Breast epithelium (tissue), 4 donors: ENCODE measurements at regions not wholly inside any gene's neighbourhood (a gene's known extent, or its start where the extent isn't known, plus 50 kb on each side); places are given as distances from the start of the nearest gene placed in this dataset.

ENCODE experiments used
- DNase-seq, 2 donors: peaks; one replicate each; pipeline ENCODE4 v3.0.0-alpha.2; 2019; ENCODE audit warnings: low spot score in 2 of 2
- H3K27ac ChIP-seq, 2 donors: fragments of 200-600 bp; sonication (generic) in 1 of 2; one replicate each; pipeline ENCODE4 v1.5.1; 2016 to 2019; ENCODE audit warnings: mild to moderate bottlenecking in 1 of 2
- H3K27me3 ChIP-seq, 2 donors: fragments of 200-600 bp; sonication (generic) in 1 of 2; one replicate each; pipeline versions ENCODE4 v1.5.1 to v1.6.0; 2017 to 2019; ENCODE audit warnings: control low read depth in 1 of 2, mild to moderate bottlenecking in 1 of 2
- H3K36me3 ChIP-seq: fragments of 200-600 bp; one replicate; pipeline ENCODE4 v1.5.1; 2019
- H3K4me1 ChIP-seq, 2 donors: fragments of 200-600 bp; sonication (generic); one replicate each; pipeline ENCODE4 v1.5.1; 2016 to 2019; ENCODE audit warnings: control low read depth in 1 of 2
- H3K4me3 ChIP-seq, 3 donors: fragments of 200-600 bp; sonication (generic); 1 replicate in 2 of 3; 2 replicates in 1 of 3; pipeline ENCODE4 v1.5.1; 2016 to 2019; ENCODE audit warnings: mild to moderate bottlenecking in 3 of 3, moderate library complexity in 2 of 3
- H3K9me3 ChIP-seq, 2 donors: fragments of 200-600 bp; sonication (generic) in 1 of 2; one replicate each; pipeline ENCODE4 v1.5.1; 2016 to 2019; ENCODE audit warnings: control low read depth in 1 of 2
- POLR2A ChIP-seq: fragments of 450-650 bp; IDR thresholded peaks from one replicate; pipeline ENCODE4 v1.6.1; 2016; ENCODE audit warnings: antibody characterized with exemption, mild to moderate bottlenecking, moderate library complexity
- POLR2AphosphoS5 ChIP-seq, 3 donors: sonication (generic); formaldehyde crosslinking; IDR thresholded peaks; one replicate each; pipeline ENCODE4 v1.6.1; 2017; ENCODE audit warnings: antibody characterized with exemption in 3 of 3
- intact Hi-C: fragments of 100-400 bp; cut with DNase I; formaldehyde crosslinking; loops from one replicate; pipeline ENCODE4 v1.15.1; 2023; ENCODE audit warnings: low total_unique reads
- TF ChIP-seq, protein P1 (sequence below), 3 donors: fragments of 450-650 bp; IDR thresholded peaks; one replicate each; pipeline ENCODE4 v1.5.1; 2016 to 2017; ENCODE audit warnings: antibody characterized with exemption in 3 of 3, mild to moderate bottlenecking in 3 of 3, moderate library complexity in 3 of 3

- Histone ChIP-seq H3K4me3 (no peak overlapping the region), H3K36me3 (no peaks in the 10 kb centered on the region), H3K9me3 (no peaks in the 10 kb centered on the region), H3K4me1 (no peaks in the 10 kb centered on the region), H3K27ac (no peak overlapping the region), H3K27me3 (no peaks in the 10 kb centered on the region)
- TF ChIP-seq POLR2AphosphoS5 (IDR thresholded peaks at IDR 0.05) (no peak), POLR2A (no peak)
- TF ChIP-seq, protein P1, sequence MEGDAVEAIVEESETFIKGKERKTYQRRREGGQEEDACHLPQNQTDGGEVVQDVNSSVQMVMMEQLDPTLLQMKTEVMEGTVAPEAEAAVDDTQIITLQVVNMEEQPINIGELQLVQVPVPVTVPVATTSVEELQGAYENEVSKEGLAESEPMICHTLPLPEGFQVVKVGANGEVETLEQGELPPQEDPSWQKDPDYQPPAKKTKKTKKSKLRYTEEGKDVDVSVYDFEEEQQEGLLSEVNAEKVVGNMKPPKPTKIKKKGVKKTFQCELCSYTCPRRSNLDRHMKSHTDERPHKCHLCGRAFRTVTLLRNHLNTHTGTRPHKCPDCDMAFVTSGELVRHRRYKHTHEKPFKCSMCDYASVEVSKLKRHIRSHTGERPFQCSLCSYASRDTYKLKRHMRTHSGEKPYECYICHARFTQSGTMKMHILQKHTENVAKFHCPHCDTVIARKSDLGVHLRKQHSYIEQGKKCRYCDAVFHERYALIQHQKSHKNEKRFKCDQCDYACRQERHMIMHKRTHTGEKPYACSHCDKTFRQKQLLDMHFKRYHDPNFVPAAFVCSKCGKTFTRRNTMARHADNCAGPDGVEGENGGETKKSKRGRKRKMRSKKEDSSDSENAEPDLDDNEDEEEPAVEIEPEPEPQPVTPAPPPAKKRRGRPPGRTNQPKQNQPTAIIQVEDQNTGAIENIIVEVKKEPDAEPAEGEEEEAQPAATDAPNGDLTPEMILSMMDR (IDR thresholded peaks at IDR 0.05), result no peak
- DNase-seq, result no peak
- intact Hi-C loops, result no loop called here
Measured at GRCh38 chr9:12155401-12156134, 537.6 kb upstream of the TYRP1 start.

DNA sequence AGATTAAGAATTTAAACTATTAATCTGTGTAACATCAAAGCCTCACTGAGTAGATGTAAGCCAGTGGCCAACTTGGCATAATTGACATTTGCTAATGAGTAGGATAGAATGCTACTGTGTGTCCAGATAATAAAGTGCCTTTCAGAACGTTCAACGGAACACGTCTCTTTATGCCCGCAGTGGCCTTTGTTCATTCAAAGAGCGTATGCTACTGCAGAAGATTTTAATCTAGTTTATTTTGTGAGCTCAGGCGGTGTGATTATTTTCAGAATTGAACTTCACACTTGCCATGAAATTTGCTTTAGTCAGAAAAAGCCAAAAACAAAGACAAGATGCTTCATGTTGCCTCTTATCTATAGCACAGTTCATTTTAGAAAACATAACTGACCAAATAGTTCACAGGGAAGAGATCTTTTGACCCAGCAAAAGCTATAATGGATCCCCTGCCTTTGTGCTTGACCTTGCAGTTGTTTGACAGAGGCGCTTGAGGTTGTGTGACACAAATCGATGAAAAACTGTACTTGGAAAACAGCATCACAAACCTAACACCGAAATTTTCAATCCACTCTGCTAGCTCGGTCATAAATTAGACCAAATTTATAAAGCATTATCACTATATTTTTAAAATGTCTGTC is 530.9 kb upstream of the TYRP1 start:
- no peaks in the 10 kb centered on the region for H3K27me3 ChIP-seq
- no peak for DNase-seq
- no peaks in the 10 kb centered on the region for H3K4me1 ChIP-seq
- H3K4me3 ChIP-seq, result no peak overlapping the region
- H3K27ac ChIP-seq, result no peak overlapping the region
- no peaks in the 10 kb centered on the region for H3K36me3 ChIP-seq
- no peaks in the 10 kb centered on the region for H3K9me3 ChIP-seq
- TF ChIP-seq POLR2A (no peak), POLR2AphosphoS5 (IDR thresholded peaks at IDR 0.05) (no peak)
- TF ChIP-seq, protein P1 (IDR thresholded peaks at IDR 0.05), result no peak
- intact Hi-C loops, result no loop called here

GRCh38 chr9:12163723-12164458 is 529.3 kb upstream of the TYRP1 start:
- TF ChIP-seq POLR2A (no peak), POLR2AphosphoS5 (IDR thresholded peaks at IDR 0.05) (no peak)
- TF ChIP-seq, protein P1 (IDR thresholded peaks at IDR 0.05), result no peak

GRCh38 chr9:12166518-12166917 is 526.7 kb upstream of the TYRP1 start:
- intact Hi-C loops, result no loop called here
- TF ChIP-seq POLR2AphosphoS5 (IDR thresholded peaks at IDR 0.05) (no peak), POLR2A (no peak)
- TF ChIP-seq, protein P1 (IDR thresholded peaks at IDR 0.05), result no peak
- Histone ChIP-seq H3K27ac (no peak overlapping the region), H3K4me1 (no peaks in the 10 kb centered on the region), H3K4me3 (no peak overlapping the region), H3K27me3 (no peaks in the 10 kb centered on the region), H3K36me3 (no peaks in the 10 kb centered on the region), H3K9me3 (no peaks in the 10 kb centered on the region)
- no peak for DNase-seq

More at GRCh38 chr9:12163723-12164458, 529.3 kb upstream of the TYRP1 start:
- intact Hi-C loops, result no loop called here
- H3K4me3 ChIP-seq, result no peak overlapping the region
- no peaks in the 10 kb centered on the region for H3K36me3 ChIP-seq
- H3K9me3 ChIP-seq, result no peaks in the 10 kb centered on the region
- no peaks in the 10 kb centered on the region for H3K4me1 ChIP-seq
- no peak for DNase-seq
- no peaks in the 10 kb centered on the region for H3K27me3 ChIP-seq
- no peak overlapping the region for H3K27ac ChIP-seq

GRCh38 chr9:12170456-12170855 is 522.7 kb upstream of the TYRP1 start:
- Histone ChIP-seq H3K9me3 (no peaks in the 10 kb centered on the region), H3K4me3 (no peak overlapping the region), H3K27me3 (no peaks in the 10 kb centered on the region), H3K4me1 (no peaks in the 10 kb centered on the region), H3K36me3 (no peaks in the 10 kb centered on the region), H3K27ac (no peak overlapping the region)
- TF ChIP-seq, protein P1 (IDR thresholded peaks at IDR 0.05), result no peak
- no peak for TF ChIP-seq POLR2AphosphoS5 (IDR thresholded peaks at IDR 0.05)
- no peak for TF ChIP-seq POLR2A
- intact Hi-C loops, result no loop called here
- no peak for DNase-seq
